NT2/D1 (cell line): ENCODE measurements at regions not wholly inside any gene's neighbourhood (a gene's known extent, or its start where the extent isn't known, plus 50 kb on each side); places are given as distances from the start of the nearest gene placed in this dataset.

Experiments
- SUZ12 ChIP-seq: IDR thresholded peaks from 2 replicates; pipeline ENCODE4 v1.6.1; 2011; ENCODE audit not compliant: insufficient read length, insufficient read depth; ENCODE audit errors: extremely low read depth
- YY1 ChIP-seq: IDR thresholded peaks from 2 replicates; pipeline ENCODE4 v1.6.1; 2011; ENCODE audit not compliant: insufficient read length, insufficient read depth
- ZNF274 ChIP-seq: IDR thresholded peaks from 2 replicates; pipeline ENCODE4 v1.6.1; 2011; ENCODE audit warnings: mild to moderate bottlenecking, low read depth, low read length

- TF ChIP-seq SUZ12 = no peak
- TF ChIP-seq YY1 = no peak
- no peak for TF ChIP-seq ZNF274
Measured at GRCh38 chr6:87860902-87861301, 158.9 kb upstream of the AKIRIN2 start.
